ENCODE measurements at regions not wholly inside any gene's neighbourhood (a gene's known extent, or its start where the extent isn't known, plus 50 kb on each side); places are given as distances from the start of the nearest gene placed in this dataset.
"Not testable (repeated sequence)": the region's sequence is repeated elsewhere in the genome, so short reads cannot be mapped to it uniquely, and the experiment has no call there.

DNA sequence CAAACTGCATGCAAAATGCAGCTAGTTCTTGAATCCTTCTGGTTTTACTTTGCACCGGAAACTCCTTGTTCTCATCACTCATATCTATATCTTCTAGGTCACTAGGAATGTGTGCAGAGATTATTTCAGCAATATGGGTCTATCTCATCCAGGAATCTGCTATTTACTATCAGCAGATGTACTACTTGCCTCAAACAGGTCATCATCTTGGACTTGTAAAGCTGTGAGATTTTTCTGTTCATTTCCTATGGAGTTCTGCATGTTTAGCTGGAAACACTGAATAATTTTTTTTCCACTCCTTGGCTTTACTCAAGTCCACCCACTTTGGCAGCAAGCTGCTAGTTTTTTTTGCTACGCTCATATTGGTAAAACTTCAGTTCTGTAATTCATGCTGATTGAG, 334.8 kb downstream of the RPIA start:
- not testable (repeated sequence) for H3K9me3 Mint-ChIP-seq, H3K4me1 Mint-ChIP-seq, H3K27ac Mint-ChIP-seq, H3K27me3 Mint-ChIP-seq, H3K36me3 Mint-ChIP-seq, H3K4me3 Mint-ChIP-seq, DNase-seq

DNA sequence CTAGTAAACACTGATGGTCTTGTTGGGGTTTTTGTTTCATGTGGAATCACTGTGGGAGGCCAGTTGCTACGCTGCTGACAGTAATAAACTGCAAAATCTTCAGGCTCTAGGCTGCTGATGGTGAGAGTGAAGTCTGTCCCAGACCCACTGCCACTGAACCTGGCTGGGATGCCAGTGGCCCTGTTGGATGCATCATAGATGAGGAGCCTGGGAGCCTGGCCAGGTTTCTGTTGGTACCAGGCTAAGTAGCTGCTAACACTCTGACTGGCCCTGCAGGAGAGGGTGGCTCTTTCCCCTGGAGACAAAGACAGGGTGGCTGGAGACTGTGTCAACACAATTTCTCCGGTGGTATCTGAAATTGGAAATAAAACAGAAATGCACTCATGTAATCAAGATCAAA, 335.6 kb downstream of the RPIA start:
- H3K4me3 Mint-ChIP-seq, H3K27me3 Mint-ChIP-seq, H3K4me1 Mint-ChIP-seq, H3K27ac Mint-ChIP-seq, H3K36me3 Mint-ChIP-seq, DNase-seq, H3K9me3 Mint-ChIP-seq: not testable (repeated sequence)

DNA sequence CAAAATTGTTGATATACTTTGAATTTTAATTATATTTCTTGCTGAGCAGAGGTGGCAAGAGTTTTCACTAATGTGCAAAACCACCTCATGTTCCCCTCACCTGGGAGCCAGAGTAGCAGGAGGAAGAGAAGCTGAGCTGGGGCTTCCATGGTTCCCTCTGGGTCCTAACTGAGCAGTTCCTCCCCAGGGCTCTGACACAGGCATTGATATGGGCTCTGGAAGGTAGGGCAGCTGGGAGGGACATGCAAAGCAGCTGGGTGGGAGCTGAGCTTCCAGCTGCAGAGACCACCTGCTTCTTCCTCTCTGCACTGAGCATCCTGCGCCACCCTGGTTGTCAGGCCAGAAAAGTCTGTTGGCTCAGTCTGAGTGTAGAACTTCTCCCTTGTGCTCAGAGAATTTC, 336.1 kb downstream of the RPIA start:
- not testable (repeated sequence) for H3K36me3 Mint-ChIP-seq, DNase-seq, H3K9me3 Mint-ChIP-seq, H3K4me1 Mint-ChIP-seq, H3K27me3 Mint-ChIP-seq, H3K27ac Mint-ChIP-seq, H3K4me3 Mint-ChIP-seq

DNA sequence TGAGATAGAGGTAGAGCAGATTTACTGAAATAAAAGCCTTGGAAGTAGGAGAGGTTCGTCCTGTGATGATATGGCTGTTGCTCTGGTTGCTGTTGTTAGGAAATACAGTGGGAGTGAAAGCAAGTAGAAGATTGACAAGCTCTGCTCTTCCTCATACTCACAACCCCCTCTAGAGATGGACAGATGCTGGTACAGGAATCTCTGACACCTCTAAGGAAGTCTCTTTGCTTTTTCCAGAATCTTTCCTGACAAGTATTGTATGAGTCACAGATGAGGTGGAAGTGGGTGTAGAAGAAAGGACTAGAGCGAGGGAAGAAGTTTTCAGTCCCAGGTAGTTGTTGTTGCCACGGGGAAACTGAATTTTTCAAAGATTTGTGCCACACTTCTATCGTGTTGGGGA, 337.8 kb downstream of the RPIA start:
- H3K9me3 Mint-ChIP-seq, H3K27me3 Mint-ChIP-seq, H3K36me3 Mint-ChIP-seq, H3K4me1 Mint-ChIP-seq, DNase-seq, H3K27ac Mint-ChIP-seq, H3K4me3 Mint-ChIP-seq: not testable (repeated sequence)

DNA sequence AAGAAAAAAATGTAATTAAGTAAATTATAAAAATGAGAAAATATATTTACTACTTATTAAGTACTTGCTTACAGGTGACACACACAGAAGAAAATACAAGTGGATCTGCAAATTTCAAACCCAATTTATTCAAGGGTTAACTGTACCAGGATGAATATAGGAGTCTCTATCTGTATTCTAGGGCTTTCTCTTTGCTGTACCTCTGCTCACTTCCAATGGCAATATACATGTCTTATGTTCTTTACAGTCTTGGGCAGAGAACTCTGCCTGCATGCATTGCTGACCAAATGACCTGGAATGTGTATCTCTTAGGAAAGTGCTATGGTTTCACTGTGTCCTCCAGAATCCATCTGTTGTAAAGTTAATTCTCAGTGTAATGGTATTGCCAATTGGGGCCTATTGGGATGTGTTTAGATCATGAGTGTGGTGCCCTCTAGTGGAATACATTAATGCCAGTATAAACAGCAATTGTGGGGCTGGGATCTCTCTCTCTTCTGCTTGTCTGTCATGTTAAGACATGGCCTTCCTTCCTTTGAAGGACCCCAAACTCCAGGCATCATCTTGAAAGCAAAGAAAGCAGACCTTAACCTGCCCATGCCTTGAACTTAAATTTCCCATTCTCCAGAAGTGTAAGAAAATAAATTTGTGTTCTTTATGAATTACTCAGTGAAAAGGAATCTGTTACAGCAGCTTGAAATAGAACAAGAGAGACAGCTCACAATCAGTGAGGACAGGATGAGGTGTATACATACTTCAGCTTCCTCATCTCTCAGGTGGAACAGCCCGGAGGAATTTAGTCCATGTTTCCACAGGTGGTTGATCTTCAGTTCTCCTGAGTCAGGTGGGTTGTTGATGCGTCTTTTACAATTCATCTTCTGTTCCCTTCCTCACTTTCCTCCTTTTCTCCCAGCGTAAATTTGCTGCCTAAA, 356.9 kb downstream of the RPIA start:
- not testable (repeated sequence) for H3K36me3 Mint-ChIP-seq, H3K27me3 Mint-ChIP-seq, H3K4me1 Mint-ChIP-seq, DNase-seq, H3K4me3 Mint-ChIP-seq, H3K27ac Mint-ChIP-seq, H3K9me3 Mint-ChIP-seq

DNA sequence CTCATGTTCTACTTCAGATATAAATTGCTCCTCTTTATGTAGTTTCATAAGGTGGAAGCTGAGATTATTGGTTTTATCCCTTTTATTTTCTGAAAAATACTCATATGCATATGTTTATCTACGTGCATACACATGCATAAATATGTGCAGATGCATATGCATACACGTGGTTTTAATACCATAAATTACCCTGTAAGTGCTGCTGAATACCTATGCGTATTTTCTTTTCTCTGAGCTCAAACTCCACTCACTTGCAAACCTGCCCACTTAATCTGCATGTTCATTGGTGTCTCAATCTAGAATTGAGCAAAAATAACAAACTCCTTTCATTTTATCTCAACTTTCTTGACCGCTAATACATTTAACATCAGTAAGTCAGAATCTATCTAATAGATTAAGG, 367.1 kb downstream of the RPIA start:
- H3K27ac Mint-ChIP-seq, H3K36me3 Mint-ChIP-seq, H3K9me3 Mint-ChIP-seq, H3K27me3 Mint-ChIP-seq, DNase-seq, H3K4me3 Mint-ChIP-seq, H3K4me1 Mint-ChIP-seq: not testable (repeated sequence)

DNA sequence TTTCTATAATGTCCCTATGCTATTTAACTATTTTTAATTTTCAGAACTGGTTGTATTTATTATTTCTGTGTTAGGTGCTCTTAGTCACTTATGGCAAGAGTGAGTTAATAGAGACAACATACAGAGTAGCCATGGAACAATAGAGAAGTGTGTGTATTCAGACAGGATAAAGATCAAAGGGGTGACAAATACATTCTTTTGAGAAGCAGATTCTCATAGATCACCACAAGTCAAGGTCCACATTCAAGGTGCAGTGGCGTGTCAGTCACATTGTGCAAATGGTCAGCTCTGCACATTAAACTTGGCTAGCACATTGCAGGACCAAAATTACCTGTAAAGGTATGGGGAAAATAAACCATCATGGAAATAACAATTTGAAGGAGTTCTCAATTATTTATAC, 369.7 kb downstream of the RPIA start:
- H3K27ac Mint-ChIP-seq, H3K4me1 Mint-ChIP-seq, H3K36me3 Mint-ChIP-seq, H3K4me3 Mint-ChIP-seq, H3K27me3 Mint-ChIP-seq, H3K9me3 Mint-ChIP-seq, DNase-seq: not testable (repeated sequence)

DNA sequence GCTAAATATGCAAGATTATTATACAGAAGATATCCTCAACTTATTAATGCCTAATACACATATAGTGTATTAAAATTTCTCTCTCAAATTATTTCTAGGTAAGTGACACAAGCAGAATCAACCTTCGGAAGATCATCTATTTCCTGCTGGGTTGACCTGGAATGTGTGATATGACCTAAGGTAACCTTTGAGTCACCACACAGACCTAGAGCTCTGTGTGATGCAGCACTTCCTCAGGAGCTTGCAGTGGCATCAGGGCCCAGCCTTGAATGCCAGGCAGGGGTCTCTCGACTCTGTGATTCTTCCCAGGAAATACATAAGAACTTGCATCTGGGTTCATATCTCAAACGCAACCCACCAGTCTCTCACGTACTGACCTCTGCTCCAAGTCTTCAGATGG, 385.3 kb downstream of the RPIA start:
- not testable (repeated sequence) for H3K4me3 Mint-ChIP-seq, H3K27me3 Mint-ChIP-seq, H3K9me3 Mint-ChIP-seq, DNase-seq, H3K36me3 Mint-ChIP-seq, H3K27ac Mint-ChIP-seq, H3K4me1 Mint-ChIP-seq

DNA sequence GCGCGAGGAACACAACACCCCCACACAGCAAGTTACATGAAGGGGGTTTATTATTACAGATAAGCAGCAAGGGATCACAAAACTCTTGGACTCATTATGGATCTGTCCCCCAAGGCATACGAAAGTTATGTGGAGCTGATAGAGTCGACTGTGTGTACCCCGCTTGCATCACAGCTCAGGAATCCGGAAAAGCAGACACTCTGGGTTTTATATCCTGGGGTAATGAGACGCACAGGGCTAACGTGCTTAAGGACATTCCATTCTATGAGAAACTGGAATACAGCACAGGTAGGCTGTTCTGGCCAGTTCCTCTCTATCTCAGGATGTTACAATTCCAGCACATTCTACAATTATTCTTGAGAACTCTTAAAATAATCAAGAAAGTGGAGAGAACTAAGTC, 401.4 kb downstream of the RPIA start:
- not testable (repeated sequence) for H3K36me3 Mint-ChIP-seq, H3K4me1 Mint-ChIP-seq, H3K27ac Mint-ChIP-seq, H3K9me3 Mint-ChIP-seq, H3K4me3 Mint-ChIP-seq, H3K27me3 Mint-ChIP-seq, DNase-seq

DNA sequence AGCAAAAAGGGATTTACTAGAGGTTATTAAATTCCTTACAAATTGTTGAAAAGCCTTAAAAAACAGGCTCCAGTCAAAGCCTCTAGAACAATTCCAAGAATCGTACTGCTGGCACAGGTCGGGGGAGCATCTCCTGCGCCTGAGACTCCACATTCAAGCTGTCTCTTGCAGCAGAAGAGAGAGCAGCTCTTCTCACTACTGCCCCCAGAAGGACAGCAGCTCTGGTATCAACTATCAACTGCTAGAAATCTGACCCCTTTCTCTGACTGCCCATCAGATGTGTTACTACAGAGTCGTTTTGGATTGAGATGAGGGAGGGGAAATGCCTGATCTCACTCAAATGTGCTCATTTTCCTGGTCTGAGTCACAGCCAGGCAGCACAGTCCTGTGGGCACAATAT, 403.6 kb downstream of the RPIA start:
- not testable (repeated sequence) for H3K27ac Mint-ChIP-seq, DNase-seq, H3K4me3 Mint-ChIP-seq, H3K36me3 Mint-ChIP-seq, H3K27me3 Mint-ChIP-seq, H3K4me1 Mint-ChIP-seq, H3K9me3 Mint-ChIP-seq

DNA sequence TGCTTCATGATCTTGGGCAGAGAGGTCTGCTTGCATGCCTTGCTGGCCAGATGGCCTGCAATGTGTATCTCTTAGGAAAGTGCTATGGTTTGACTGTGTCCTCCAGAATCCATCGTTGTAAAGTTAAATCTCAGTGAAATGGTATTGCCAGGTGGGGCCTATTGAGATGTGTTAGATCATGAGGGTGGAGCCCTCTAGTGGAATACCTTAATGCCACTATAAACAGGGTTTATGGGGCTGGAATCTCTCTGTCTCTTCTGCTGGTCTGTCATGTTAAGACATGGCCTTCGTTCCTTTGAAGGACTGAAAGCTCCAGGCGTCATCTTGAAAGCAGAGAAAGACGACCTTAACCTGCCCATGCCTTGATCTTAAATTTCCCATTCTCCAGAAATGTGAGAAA, 411.1 kb downstream of the RPIA start:
- not testable (repeated sequence) for H3K4me1 Mint-ChIP-seq, H3K9me3 Mint-ChIP-seq, DNase-seq, H3K27ac Mint-ChIP-seq, H3K36me3 Mint-ChIP-seq, H3K27me3 Mint-ChIP-seq, H3K4me3 Mint-ChIP-seq

DNA sequence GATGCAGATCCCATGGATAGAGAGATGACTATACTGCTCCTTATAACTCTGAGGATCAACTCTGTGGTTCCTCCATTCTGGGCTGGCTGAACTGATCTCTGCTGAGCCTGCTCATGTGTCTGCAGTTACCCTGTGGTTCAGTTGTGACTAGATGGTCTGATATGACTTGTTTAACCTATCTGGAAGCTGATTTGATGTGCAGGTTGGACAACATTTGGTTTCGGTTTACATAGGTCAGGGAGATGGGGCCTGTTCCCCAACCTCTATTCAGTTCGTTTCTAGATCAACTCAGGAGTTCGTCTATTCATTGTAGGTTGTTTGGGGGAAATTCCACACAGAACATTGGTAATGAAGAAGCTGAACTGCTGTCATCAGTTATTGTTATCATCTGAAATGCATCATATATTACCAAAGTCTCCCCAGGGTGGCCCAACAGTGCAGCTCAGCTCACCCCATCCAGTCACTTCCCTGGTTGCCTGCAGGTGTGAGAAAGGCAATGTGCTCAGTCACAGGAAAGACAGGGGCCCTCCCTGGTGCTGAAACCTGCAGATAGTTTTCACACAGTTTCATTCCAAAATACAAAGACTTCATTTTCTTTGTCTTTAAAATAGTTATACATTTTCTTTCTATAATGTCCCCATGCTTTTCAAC, 415.0 kb downstream of the RPIA start:
- H3K27me3 Mint-ChIP-seq, H3K27ac Mint-ChIP-seq, H3K36me3 Mint-ChIP-seq, H3K4me3 Mint-ChIP-seq, DNase-seq, H3K9me3 Mint-ChIP-seq, H3K4me1 Mint-ChIP-seq: not testable (repeated sequence)

DNA sequence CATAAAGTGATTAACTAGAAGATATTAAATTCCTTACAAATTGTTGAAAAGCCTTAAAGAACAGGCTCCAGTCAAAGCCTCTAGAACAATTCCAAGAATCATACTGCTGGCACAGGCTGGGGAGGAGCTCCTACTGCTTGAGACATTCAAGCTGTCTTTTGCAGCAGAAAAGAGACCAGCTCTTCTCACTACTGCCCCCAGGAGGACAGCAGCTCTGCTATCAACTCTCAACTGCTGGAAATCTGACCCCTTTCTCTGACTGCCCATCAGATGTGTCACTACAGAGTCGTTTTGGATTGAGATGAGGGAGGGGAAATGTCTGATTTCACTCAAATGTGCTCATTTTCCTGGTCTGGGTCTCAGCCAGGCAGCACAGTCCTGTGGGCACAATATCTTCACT, 421.0 kb downstream of the RPIA start:
- not testable (repeated sequence) for H3K27ac Mint-ChIP-seq, H3K4me1 Mint-ChIP-seq, DNase-seq, H3K27me3 Mint-ChIP-seq, H3K9me3 Mint-ChIP-seq, H3K36me3 Mint-ChIP-seq, H3K4me3 Mint-ChIP-seq

DNA sequence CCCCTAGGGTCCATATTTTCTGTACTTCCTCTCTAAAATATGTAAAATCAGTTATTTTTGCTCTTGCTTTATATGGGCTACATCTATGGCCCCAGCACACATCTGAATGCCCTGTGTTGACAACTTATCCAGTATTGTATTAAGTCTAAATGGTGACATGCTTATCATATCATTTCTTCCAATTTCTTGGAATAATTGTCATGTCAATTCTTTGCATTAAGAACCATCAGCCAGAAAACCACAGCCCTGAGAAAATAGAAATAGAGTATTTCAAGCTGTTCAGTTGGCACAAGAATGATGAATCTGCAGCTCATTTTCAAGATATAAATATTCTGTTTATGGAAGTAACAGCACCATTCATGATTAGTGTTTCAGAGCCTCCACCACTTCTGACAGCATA, 421.8 kb downstream of the RPIA start:
- not testable (repeated sequence) for H3K4me1 Mint-ChIP-seq, DNase-seq, H3K36me3 Mint-ChIP-seq, H3K27me3 Mint-ChIP-seq, H3K4me3 Mint-ChIP-seq, H3K27ac Mint-ChIP-seq, H3K9me3 Mint-ChIP-seq

DNA sequence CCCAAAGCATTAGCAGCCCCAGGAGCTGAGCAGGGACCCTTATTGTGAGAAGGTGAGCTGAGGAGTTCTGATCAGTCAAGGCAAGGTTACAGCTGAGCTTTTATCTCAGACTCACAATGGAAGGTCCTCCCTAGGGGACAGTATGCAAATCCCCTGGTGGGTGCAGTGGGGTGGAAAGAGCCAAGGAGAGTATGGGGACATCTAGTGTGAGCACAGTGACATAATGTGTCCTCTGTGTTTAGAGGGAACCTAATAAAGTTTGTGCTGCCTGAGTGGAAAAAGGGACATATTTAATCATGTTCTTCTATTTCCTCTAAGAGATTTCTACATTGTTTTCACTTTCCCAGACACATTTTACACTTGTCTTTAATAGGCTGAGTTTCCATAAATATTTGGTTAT, 438.0 kb downstream of the RPIA start:
- not testable (repeated sequence) for H3K27ac Mint-ChIP-seq, H3K4me3 Mint-ChIP-seq, H3K27me3 Mint-ChIP-seq, DNase-seq, H3K9me3 Mint-ChIP-seq, H3K36me3 Mint-ChIP-seq, H3K4me1 Mint-ChIP-seq

DNA sequence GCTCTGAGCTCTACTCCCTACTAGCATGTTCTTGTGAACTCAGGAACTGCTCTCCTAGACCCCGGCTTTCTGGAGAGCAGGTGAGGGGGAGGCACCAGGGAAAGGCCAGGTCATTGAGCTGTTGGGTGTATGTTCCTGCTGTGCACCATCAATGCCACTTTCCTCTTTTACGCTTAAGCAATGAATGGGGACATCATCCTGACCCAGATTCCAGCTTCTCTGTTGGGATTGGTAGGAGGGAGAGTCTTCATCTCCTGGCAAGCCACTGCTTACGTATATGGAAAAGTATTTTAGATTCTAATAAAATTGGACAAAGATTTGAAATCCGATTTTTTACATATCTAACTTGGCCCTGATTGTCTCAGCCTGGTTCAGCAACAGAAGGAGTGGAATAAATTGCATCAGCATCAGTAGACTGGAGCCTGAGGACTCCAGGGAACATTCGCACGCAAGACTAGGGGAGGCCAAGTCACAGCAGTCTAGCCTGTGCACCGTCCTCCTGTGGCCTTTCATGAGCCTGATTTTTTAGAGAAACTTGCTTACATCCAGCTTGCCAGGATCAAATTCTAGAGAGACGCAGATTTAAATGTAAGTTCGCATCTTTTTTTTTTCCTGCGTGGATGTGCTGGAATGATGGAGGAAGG, 439.3 kb downstream of the RPIA start:
- H3K27me3 Mint-ChIP-seq, H3K4me3 Mint-ChIP-seq, H3K27ac Mint-ChIP-seq, DNase-seq, H3K36me3 Mint-ChIP-seq, H3K4me1 Mint-ChIP-seq, H3K9me3 Mint-ChIP-seq: not testable (repeated sequence)

All from activated naive CD8-positive, alpha-beta T cell treated with anti-CD3 and anti-CD28 coated beads for 36 hours (primary cell).